Stimulated activated CD8-positive, alpha-beta memory T cell treated with anti-CD3 and anti-CD28 coated beads, Interleukin-15, amount 100 ng/mL, for 1 hour (primary cell): ENCODE measurements at regions not wholly inside any gene's neighbourhood (a gene's known extent, or its start where the extent isn't known, plus 50 kb on each side); places are given as distances from the start of the nearest gene placed in this dataset.
"Not testable (repeated sequence)": the region's sequence is repeated elsewhere in the genome, so short reads cannot be mapped to it uniquely, and the experiment has no call there.

Source experiments
- DNase-seq: peaks from one replicate; pipeline ENCODE4 v3.0.0-alpha.2; 2020; ENCODE audit warnings: low read depth

GRCh38 chr17:72556944-72557826 is 436.4 kb downstream of the SOX9 start:
- DNase-seq = peak; percentile 35

GRCh38 chr17:72558971-72559476 is 438.2 kb downstream of the SOX9 start:
- DNase-seq = no peak

- DNase-seq = peak; percentile 20
These were observed 439.8 kb downstream of the SOX9 start for GRCh38 chr17:72560303-72561247.

- no peak for DNase-seq
These were observed 440.4 kb downstream of the SOX9 start for GRCh38 chr17:72561266-72561665.

- DNase-seq = no peak
These were observed 440.9 kb downstream of the SOX9 start for GRCh38 chr17:72561680-72562079.

GRCh38 chr17:72562615-72563188 is 441.9 kb downstream of the SOX9 start:
- DNase-seq = no peak

- DNase-seq = no peak
These were observed 443.1 kb downstream of the SOX9 start for GRCh38 chr17:72563952-72564351.

GRCh38 chr17:72565006-72565405 is 444.2 kb downstream of the SOX9 start:
- no peak for DNase-seq

- DNase-seq = no peak
These were observed 444.9 kb downstream of the SOX9 start for GRCh38 chr17:72565758-72566157.

- no peak for DNase-seq
These were observed 446.1 kb downstream of the SOX9 start for GRCh38 chr17:72566671-72567484.

GRCh38 chr17:72567774-72568173 is 447.0 kb downstream of the SOX9 start:
- DNase-seq = no peak

GRCh38 chr17:72569148-72569946 is 448.5 kb downstream of the SOX9 start:
- DNase-seq = no peak

- DNase-seq = no peak
These were observed 451.1 kb downstream of the SOX9 start for GRCh38 chr17:72571813-72572396.

- no peak for DNase-seq
These were observed 452.0 kb downstream of the SOX9 start for GRCh38 chr17:72572604-72573491.

GRCh38 chr17:72573492-72573801 is 452.6 kb downstream of the SOX9 start:
- not testable (repeated sequence) for DNase-seq

- no peak for DNase-seq
These were observed 454.1 kb downstream of the SOX9 start for GRCh38 chr17:72574675-72575510.

GRCh38 chr17:72575542-72576233 is 454.9 kb downstream of the SOX9 start:
- DNase-seq = no peak

- no peak for DNase-seq
These were observed 455.5 kb downstream of the SOX9 start for GRCh38 chr17:72576289-72576759.
